HG02623 (cell line): ENCODE measurements at regions not wholly inside any gene's neighbourhood (a gene's known extent, or its start where the extent isn't known, plus 50 kb on each side); places are given as distances from the start of the nearest gene placed in this dataset.
"Not testable (repeated sequence)": the region's sequence is repeated elsewhere in the genome, so short reads cannot be mapped to it uniquely, and the experiment has no call there.

ENCODE experiments used
- ATAC-seq: cut with Tn5 transposase; IDR thresholded peaks from one replicate; pipeline ENCODE4 v1.9.1; 2021; ENCODE audit warnings: moderate library complexity; ENCODE audit not compliant: unreplicated experiment

DNA sequence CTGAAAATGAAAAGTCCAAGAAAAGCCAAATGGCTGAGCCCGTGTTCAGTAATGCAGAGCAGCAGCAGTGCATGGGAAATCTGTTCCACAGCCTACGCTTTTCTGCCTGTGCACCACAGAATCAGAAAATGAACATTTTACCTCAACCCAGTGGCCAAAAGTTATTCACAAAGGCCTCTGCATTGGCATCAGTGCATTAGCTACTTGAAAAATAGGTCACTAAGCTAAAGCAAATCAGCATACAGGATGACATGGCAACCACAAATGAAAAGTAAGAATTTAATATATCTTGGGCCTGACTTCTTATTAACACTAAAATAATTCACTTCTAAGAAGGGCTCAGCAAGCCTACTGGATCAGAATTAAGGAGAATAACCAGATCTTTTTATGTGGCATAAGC is 1145.3 kb upstream of the CHAC2 start:
- ATAC-seq, result no peak

DNA sequence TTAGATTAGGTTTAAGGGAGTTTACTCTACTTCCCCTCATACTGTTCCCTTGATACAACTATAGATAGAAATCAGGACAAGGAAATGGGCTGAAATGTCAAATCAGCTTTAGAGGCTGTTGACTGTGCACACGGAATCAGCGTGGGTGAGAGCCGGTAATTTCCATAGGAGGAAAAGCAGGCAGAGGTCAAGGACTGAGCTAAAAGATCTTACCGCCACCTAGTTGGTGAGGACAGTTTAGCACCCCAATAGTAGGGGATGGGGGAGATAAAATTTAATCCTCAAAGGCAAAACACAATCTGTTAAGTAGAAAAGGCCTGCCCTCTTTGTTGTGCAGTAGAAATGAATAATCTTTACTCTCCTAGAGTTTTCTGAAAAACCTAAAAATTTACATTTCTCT is 1154.5 kb upstream of the CHAC2 start:
- no peak for ATAC-seq

GRCh38 chr2:52611759-52612158 is 1155.8 kb upstream of the CHAC2 start:
- no peak for ATAC-seq

GRCh38 chr2:52608030-52608429 is 1159.6 kb upstream of the CHAC2 start:
- no peak for ATAC-seq

- ATAC-seq, result no peak
These were observed 1170.3 kb upstream of the CHAC2 start for GRCh38 chr2:52597346-52597745.

DNA sequence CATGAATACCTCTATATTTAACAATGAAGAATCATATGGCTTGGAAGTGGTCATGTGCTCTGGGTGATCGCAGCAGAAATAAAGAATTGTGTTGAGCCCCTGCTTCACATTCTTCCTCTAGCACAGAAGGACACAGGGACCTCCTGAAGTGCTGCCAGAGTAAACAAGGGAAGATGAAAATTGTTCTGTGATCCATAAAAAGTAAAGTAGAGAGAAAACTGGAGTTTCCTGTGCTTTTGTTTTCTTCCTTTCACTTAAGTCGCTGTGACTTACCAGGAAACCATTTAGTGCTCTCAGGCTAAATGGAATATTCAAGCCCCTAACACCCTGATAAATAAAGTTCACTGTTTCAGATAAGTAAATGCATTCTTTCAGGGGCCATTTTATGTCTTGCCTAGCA is 1173.6 kb upstream of the CHAC2 start:
- ATAC-seq, result no peak

DNA sequence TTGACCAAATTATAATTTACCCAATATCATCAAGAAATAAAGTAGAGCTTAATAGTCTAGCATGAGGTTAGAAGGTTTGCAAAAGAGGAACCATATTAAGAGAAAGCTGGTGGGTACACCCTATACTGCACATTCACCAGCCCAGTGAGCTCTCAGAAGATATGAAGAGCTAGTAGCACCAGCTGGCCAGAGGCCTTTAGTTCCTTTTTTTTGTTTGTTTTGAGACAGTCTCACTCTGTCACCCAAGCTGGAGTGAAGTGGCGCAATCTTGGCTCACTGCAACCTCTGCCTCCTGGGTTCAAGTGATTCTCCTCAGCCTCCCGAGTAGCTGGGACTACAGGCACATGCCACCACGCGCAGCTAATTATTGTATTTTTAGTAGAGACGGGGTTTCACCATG is 1183.5 kb upstream of the CHAC2 start:
- not testable (repeated sequence) for ATAC-seq

GRCh38 chr2:52572469-52572894 is 1195.1 kb upstream of the CHAC2 start:
- ATAC-seq, result no peak

GRCh38 chr2:52571380-52572347 is 1195.9 kb upstream of the CHAC2 start:
- no peak for ATAC-seq

GRCh38 chr2:52570716-52571115 is 1196.9 kb upstream of the CHAC2 start:
- no peak for ATAC-seq

DNA sequence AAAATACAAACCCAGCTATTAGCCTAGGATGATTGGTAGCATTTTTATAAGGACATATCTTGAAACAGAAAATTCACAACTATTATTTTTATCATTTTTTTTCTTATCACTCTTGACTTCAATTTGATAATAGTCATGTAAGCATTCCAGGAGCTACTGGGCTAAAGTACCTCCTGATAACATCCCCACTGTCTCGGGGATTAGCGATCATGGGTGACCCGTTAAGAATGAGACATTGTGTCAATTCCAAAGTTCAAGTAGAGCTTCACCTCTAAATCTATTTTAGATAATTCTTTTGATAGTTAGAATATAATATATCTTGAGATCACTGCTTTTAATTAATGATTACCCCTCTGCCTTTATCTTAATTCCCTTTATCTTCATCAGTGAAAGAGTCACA is 1204.5 kb upstream of the CHAC2 start:
- ATAC-seq, result no peak

GRCh38 chr2:52558265-52558664 is 1209.3 kb upstream of the CHAC2 start:
- ATAC-seq, result no peak

DNA sequence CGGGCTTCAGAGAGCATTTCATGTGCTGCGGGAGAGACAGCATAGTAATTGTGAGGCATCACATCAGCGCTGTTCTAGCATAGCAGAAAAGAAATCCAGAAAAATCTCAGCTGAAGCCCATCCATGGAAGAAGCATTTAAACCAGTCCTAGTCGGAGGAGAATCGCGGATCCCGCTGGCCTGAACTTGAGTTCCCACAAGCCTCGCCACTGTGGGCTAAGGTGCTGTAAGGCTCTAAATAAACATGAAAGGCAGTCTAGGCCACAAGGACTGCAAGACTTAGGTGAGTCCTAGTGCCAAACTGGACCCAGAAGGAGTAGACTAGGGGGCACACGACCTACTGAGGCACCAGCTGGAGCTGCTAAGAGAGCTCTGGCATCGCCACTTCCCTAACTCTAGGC is 1225.3 kb upstream of the CHAC2 start:
- no peak for ATAC-seq

DNA sequence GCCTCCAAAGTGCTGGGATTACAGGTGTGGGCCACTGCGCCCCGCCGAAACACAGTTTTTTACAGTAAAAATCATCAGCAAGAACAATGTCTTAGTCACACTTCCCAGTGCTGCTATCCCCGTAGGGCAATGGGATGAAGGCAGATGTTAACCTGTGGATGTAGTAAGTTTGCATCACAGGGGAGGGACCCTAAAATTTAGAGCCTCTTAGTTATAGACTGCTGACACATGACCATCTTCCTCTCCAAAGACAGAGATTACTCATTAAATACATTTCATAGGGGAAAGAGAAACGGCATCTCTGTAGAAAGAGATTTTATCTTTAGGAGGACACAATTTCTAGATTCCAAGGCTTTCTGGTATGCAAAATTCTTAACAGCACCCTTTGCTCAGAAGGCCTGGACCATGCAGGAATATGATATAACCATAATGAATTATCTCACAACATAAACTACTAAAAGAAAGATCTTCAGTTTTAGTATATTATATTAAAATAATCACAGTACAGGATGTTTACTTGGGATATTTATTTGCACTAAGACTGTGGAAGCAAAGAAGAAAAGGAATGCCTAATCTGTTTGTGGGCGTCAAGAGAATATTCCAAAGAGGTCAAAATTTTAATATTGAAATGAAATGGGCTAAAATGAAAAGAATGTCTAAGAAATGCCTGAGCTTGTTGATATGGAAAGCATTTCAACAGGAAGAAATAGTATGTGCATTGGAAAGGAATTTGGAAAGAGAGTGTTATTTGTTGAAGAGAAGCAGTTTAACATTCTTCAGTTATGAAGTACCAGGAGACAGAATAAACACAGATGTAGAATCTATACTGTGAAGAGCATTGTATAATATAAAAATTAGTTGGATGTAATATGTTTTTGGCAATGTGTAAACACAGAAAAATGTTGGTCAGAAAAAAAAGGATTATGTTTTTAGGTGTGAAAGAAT is 1228.3 kb upstream of the CHAC2 start:
- ATAC-seq, result no peak

GRCh38 chr2:52537588-52537987 is 1230.0 kb upstream of the CHAC2 start:
- no peak for ATAC-seq

- ATAC-seq, result no peak
These were observed 1230.6 kb upstream of the CHAC2 start for GRCh38 chr2:52536929-52537460.

DNA sequence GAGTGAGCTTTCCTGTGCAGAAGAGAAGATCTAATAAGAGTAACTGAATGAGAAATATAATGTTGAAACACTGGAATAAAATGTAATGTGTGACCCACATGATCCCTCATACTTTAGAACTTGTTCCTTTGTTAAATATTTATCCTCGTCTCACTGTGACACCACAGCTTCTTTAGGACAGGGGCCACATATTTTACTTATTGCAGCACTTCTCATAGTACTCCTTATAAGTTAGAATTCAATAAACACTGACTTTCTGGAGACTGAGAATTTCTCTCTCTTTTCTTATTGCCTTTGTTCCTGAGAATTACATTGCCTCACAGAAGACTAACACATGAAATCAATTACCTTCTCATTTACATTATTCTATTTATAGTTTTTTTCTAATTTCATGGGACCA is 1234.6 kb upstream of the CHAC2 start:
- no peak for ATAC-seq

- ATAC-seq, result no peak
These were observed 1240.9 kb upstream of the CHAC2 start for GRCh38 chr2:52526735-52527134.

DNA sequence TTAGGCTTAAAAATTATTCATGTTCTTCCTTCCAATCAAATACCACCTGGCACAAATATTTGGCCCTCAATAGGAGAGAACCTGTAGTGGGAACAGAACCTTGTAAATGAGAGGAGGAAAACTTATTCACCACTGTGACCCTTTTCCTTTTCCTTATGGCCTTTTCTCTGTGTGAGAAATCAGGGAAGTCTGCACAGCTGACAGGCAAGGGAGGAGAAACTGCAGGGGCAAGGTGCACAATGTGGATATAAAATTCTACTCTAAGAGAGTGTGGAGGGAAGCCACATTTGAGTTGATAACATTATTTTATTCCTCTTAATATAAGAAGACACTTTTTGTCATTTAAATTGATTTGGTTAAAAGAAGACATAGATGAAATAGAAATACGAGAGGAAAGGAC is 1247.0 kb upstream of the CHAC2 start:
- ATAC-seq, result no peak

DNA sequence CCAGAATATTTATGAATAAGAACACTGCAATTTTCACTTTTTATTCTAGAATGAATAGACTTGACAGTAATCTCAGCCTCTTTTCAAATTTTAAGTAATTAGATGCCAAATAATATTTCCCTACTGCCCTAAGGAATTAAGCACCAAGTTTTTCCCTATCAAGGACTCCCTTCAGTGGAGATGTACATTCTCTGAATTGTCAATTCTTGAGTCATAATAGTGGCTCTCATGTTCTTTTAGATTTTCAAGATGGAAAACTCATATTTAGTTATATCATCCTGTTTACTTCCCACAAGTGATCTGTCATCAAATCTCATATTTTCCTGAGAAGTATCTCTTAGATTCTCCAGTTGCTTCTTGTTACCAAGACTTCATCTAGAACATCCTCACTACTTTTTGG is 1248.9 kb upstream of the CHAC2 start:
- ATAC-seq, result no peak

- ATAC-seq, result no peak
These were observed 1254.8 kb upstream of the CHAC2 start for GRCh38 chr2:52512760-52513159.
